IMR-90 (cell line): ENCODE measurements at regions not wholly inside any gene's neighbourhood (a gene's known extent, or its start where the extent isn't known, plus 50 kb on each side); places are given as distances from the start of the nearest gene placed in this dataset.

Experiments
- ATAC-seq: fragments of 200-7000 bp; cut with Tn5 transposase; 2 replicates; pipeline ENCODE4 v1.9.1; 2020; ENCODE audit warnings: low read depth, mild to moderate bottlenecking, moderate library complexity
- BruUV-seq: library from RNA; stranded (reverse); fragments of 400-500 nt; replicated peaks from 2 replicates; lab custom pipeline; 2021; lab: Mats Ljungman, UMichigan
- CTCF ChIA-PET: fragments of 300-600 bp; formaldehyde crosslinking; extraction: SDS; loops from one replicate; lab custom pipeline; 2021; ENCODE audit warnings: antibody characterized with exemption; lab: Yijun Ruan, JAX
- POLR2A ChIA-PET: fragments of 300-600 bp; sonication (Branson Sonifier 250); formaldehyde crosslinking; loops from one replicate; lab custom pipeline; 2022; ENCODE audit warnings: antibody characterized with exemption; ENCODE audit not compliant: unreplicated experiment; lab: Charles Lee
- DNase-seq: peaks from one replicate; pipeline ENCODE4 v3.0.0; 2013
- H2AFZ ChIP-seq: replicated peaks from 2 replicates; pipeline ENCODE3; 2013; ENCODE audit warnings: low read length, mild to moderate bottlenecking; ENCODE audit not compliant: poor library complexity
- H2AK5ac ChIP-seq: 2 replicates; pipeline ENCODE4 v1.6.1; 2013; ENCODE audit warnings: low read depth, low read length, inconsistent platforms
- H2AK9ac ChIP-seq: replicated peaks from 2 replicates; pipeline ENCODE3; 2013; ENCODE audit warnings: mild to moderate bottlenecking, low read depth, low read length, moderate library complexity; ENCODE audit not compliant: poor library complexity
- H2BK120ac ChIP-seq: 2 replicates; pipeline ENCODE4 v1.6.1; 2013; ENCODE audit warnings: low read depth, low read length, inconsistent platforms
- H2BK15ac ChIP-seq: 3 replicates; pipeline ENCODE4 v1.6.1; 2013; ENCODE audit warnings: low read depth, low read length, inconsistent platforms
- H2BK20ac ChIP-seq: 2 replicates; pipeline ENCODE4 v1.6.1; 2013; ENCODE audit warnings: low read depth, mild to moderate bottlenecking, inconsistent platforms, low read length, moderate library complexity
- H2BK5ac ChIP-seq: 2 replicates; pipeline ENCODE4 v1.6.1; 2013; ENCODE audit warnings: mild to moderate bottlenecking, low read depth, low read length, inconsistent platforms; ENCODE audit not compliant: poor library complexity, severe bottlenecking
- H3K14ac ChIP-seq: replicated peaks from 2 replicates; pipeline ENCODE4 v1.6.1; 2013; ENCODE audit warnings: low read depth, low read length, inconsistent platforms
- H3K18ac ChIP-seq: 2 replicates; pipeline ENCODE4 v1.6.1; 2013; ENCODE audit warnings: low read depth, low read length, control low read depth
- H3K23ac ChIP-seq: 2 replicates; pipeline ENCODE4 v1.6.1; 2013; ENCODE audit warnings: low read depth, low read length, inconsistent platforms
- H3K27ac ChIP-seq: 2 replicates; pipeline ENCODE4 v1.5.1; 2013; ENCODE audit warnings: mild to moderate bottlenecking, control low read depth, low read length; ENCODE audit not compliant: insufficient read depth
- H3K27me3 ChIP-seq: 2 replicates; pipeline ENCODE4 v1.6.1; 2013; ENCODE audit warnings: low read length; ENCODE audit not compliant: control insufficient read depth, insufficient read depth
- H3K36me3 ChIP-seq: 2 replicates; pipeline ENCODE4 v1.6.1; 2013; ENCODE audit warnings: low read length, mixed read lengths; ENCODE audit not compliant: control insufficient read depth, insufficient read depth
- H3K4ac ChIP-seq: 2 replicates; pipeline ENCODE4 v1.6.1; 2013; ENCODE audit warnings: low read depth, low read length, inconsistent platforms
- H3K4me1 ChIP-seq: 2 replicates; pipeline ENCODE4 v1.6.1; 2013; ENCODE audit warnings: low read length, mixed read lengths; ENCODE audit not compliant: control insufficient read depth, insufficient read depth
- H3K4me2 ChIP-seq: 2 replicates; pipeline ENCODE4 v1.6.1; 2013; ENCODE audit warnings: low read depth, mild to moderate bottlenecking, control low read depth, low read length, moderate library complexity
- H3K4me3 ChIP-seq: 2 replicates; pipeline ENCODE4 v1.5.1; 2013; ENCODE audit warnings: low read depth, mild to moderate bottlenecking, control low read depth, low read length, moderate library complexity; ENCODE audit not compliant: insufficient read depth
- H3K56ac ChIP-seq: 2 replicates; pipeline ENCODE4 v1.6.1; 2013; ENCODE audit warnings: low read length, inconsistent platforms; ENCODE audit not compliant: insufficient read depth; ENCODE audit errors: extremely low read depth
- H3K79me1 ChIP-seq, 2 experiments: 2 replicates each; pipeline ENCODE4 v1.6.1; 2013; ENCODE audit warnings: low read length in 2 of 2, inconsistent platforms in 1 of 2, low read depth in 1 of 2
- H3K9ac ChIP-seq: 2 replicates; pipeline ENCODE4 v1.6.1; 2013; ENCODE audit warnings: low read depth, low read length, control low read depth
- H3K9me1 ChIP-seq: 2 replicates; pipeline ENCODE4 v1.6.1; 2013; ENCODE audit warnings: low read length, inconsistent platforms; ENCODE audit not compliant: insufficient read depth
- H3K9me3 ChIP-seq: 2 replicates; pipeline ENCODE4 v1.6.1; 2013; ENCODE audit warnings: low read length; ENCODE audit not compliant: control insufficient read depth, insufficient read depth
- H4K20me1 ChIP-seq: 2 replicates; pipeline ENCODE4 v1.6.1; 2013; ENCODE audit warnings: low read length, inconsistent platforms; ENCODE audit not compliant: insufficient read depth
- H4K5ac ChIP-seq: 2 replicates; pipeline ENCODE4 v1.6.1; 2013; ENCODE audit warnings: mild to moderate bottlenecking, low read depth, low read length, control low read depth
- H4K8ac ChIP-seq, 2 experiments: 2 replicates each; pipeline ENCODE4 v1.6.1; 2013; ENCODE audit warnings: low read depth in 2 of 2, low read length in 2 of 2, control low read depth in 1 of 2, inconsistent platforms in 1 of 2
- H4K91ac ChIP-seq: 2 replicates; pipeline ENCODE4 v1.6.1; 2013; ENCODE audit warnings: low read depth, low read length, inconsistent platforms; ENCODE audit not compliant: insufficient read depth
- BHLHE40 ChIP-seq: fragments of 150-350 bp; IDR thresholded peaks from 2 replicates; pipeline ENCODE4 v1.6.1; 2016; ENCODE audit warnings: mild to moderate bottlenecking, low read depth, low read length
- CEBPB ChIP-seq: IDR thresholded peaks from 2 replicates; pipeline ENCODE4 v1.6.1; 2012; ENCODE audit warnings: low read depth, low read length, improper control_type of control experiment
- CHD1 ChIP-seq: IDR thresholded peaks from 2 replicates; pipeline ENCODE4 v1.6.1; 2012; ENCODE audit warnings: low read depth, low read length, improper control_type of control experiment
- CTCF ChIP-seq: conservative IDR thresholded peaks from 2 replicates; pipeline ENCODE4 v1.5.1; 2012; ENCODE audit warnings: mild to moderate bottlenecking, low read depth, low read length, improper control_type of control experiment
- ELK1 ChIP-seq: fragments of 150-350 bp; IDR thresholded peaks from 2 replicates; pipeline ENCODE4 v1.6.1; 2016; ENCODE audit warnings: low read depth, mild to moderate bottlenecking, low read length, moderate library complexity, borderline replicate concordance
- FOS ChIP-seq: fragments of 150-350 bp; IDR thresholded peaks from 2 replicates; pipeline ENCODE4 v1.6.1; 2016; ENCODE audit warnings: low read depth, low read length
- MAFK ChIP-seq: IDR thresholded peaks from 2 replicates; pipeline ENCODE4 v1.6.1; 2012; ENCODE audit warnings: low read depth, low read length, improper control_type of control experiment
- MAZ ChIP-seq: IDR thresholded peaks from 2 replicates; pipeline ENCODE4 v1.6.1; 2012; ENCODE audit warnings: low read depth, mild to moderate bottlenecking, low read length, improper control_type of control experiment, moderate library complexity, borderline replicate concordance
- MXI1 ChIP-seq: IDR thresholded peaks from 2 replicates; pipeline ENCODE4 v1.6.1; 2012; ENCODE audit warnings: low read depth, mild to moderate bottlenecking, low read length, moderate library complexity, borderline replicate concordance
- NFE2L2 ChIP-seq: fragments of 150-350 bp; IDR thresholded peaks from 2 replicates; pipeline ENCODE4 v1.6.1; 2016; ENCODE audit warnings: low read depth, mild to moderate bottlenecking, low read length
- POLR2A ChIP-seq: IDR thresholded peaks from 2 replicates; pipeline ENCODE4 v1.6.1; 2012; ENCODE audit warnings: mild to moderate bottlenecking, low read depth, low read length
- RAD21 ChIP-seq: IDR thresholded peaks from 2 replicates; pipeline ENCODE4 v1.6.1; 2012; ENCODE audit warnings: low read length, improper control_type of control experiment
- RCOR1 ChIP-seq: IDR thresholded peaks from 2 replicates; pipeline ENCODE4 v1.6.1; 2012; ENCODE audit warnings: mild to moderate bottlenecking, low read length, improper control_type of control experiment; ENCODE audit not compliant: insufficient replicate concordance
- RFX5 ChIP-seq: IDR thresholded peaks from 2 replicates; pipeline ENCODE4 v1.8.0; 2012; ENCODE audit warnings: low read depth, mild to moderate bottlenecking, low read length, moderate library complexity
- SMC3 ChIP-seq: fragments of 150-350 bp; IDR thresholded peaks from 2 replicates; pipeline ENCODE4 v1.6.1; 2016; ENCODE audit warnings: low read depth, mild to moderate bottlenecking, antibody characterized with exemption, low read length, moderate library complexity
- USF2 ChIP-seq: fragments of 150-350 bp; IDR thresholded peaks from 2 replicates; pipeline ENCODE4 v1.6.1; 2017; ENCODE audit warnings: mild to moderate bottlenecking, antibody characterized with exemption, low read length, low read depth
- WGBS, 2 experiments: methylation state at CpG; one replicate each; pipeline versions ENCODE4 v1.1.5 to v1.1.7; 2013; ENCODE audit warnings: missing lambda C conversion rate in 2 of 2; ENCODE audit not compliant: insufficient read length in 1 of 2; ENCODE audit errors: extremely low coverage in 2 of 2; 5-methylcytosine and 5-hydroxymethylcytosine counted together
- dilution Hi-C: fragments of 300-500 bp; cut with HindIII; formaldehyde crosslinking; loops from one replicate; pipeline ENCODE4 v1.14.3; 2018; ENCODE audit warnings: low sequenced_read_pairs; ENCODE audit not compliant: unreplicated experiment
- in situ Hi-C: fragments of 300-500 bp; cut with MboI; formaldehyde crosslinking; loops from 3 replicates; pipeline ENCODE4 v1.14.3; 2019; ENCODE audit warnings: low sequenced_read_pairs, inconsistent platforms, mixed read lengths
- intact Hi-C: fragments of 100-400 bp; cut with micrococcal nuclease; formaldehyde crosslinking; loops from 2 replicates; pipeline ENCODE4 v1.10.0; 2022

GRCh38 chr6:109893606-109894005, 84.5 kb upstream of the GPR6 start:
- Histone ChIP-seq H2AFZ (no peak overlapping the region), H2BK120ac (no peak overlapping the region), H3K79me1 (no peaks in the 10 kb centered on the region), H3K9me1 (no peaks in the 10 kb centered on the region), H3K4me1 (no peaks in the 10 kb centered on the region), H3K27me3 (no peaks in the 10 kb centered on the region; the same call in 1 of the 2 replicates), H3K36me3 (no peaks in the 10 kb centered on the region), H2BK20ac (no peak overlapping the region), H3K9ac (no peak overlapping the region), H3K4ac (no peak overlapping the region), H4K20me1 (no peaks in the 10 kb centered on the region), H3K9me3 (peaks cover 2% of the 10 kb centered on the region; the same call in 1 of the 2 replicates), H3K4me3 (no peak overlapping the region), H2BK15ac (no peak overlapping the region), H4K91ac (no peak overlapping the region), H2AK9ac (no peak overlapping the region), H2AK5ac (no peak overlapping the region), H3K56ac (no peak overlapping the region), H3K23ac (no peak overlapping the region), H4K5ac (no peak overlapping the region), H3K14ac (no peak overlapping the region), H2BK5ac (no peak overlapping the region), H3K18ac (no peak overlapping the region), H3K4me2 (no peak overlapping the region), H3K27ac (no peak overlapping the region), H4K8ac (no peak overlapping the region)
- no peak for TF ChIP-seq BHLHE40
- TF ChIP-seq FOS: no peak
- TF ChIP-seq MAZ: no peak
- TF ChIP-seq RAD21: no peak
- no peak for TF ChIP-seq ELK1
- TF ChIP-seq MAFK: no peak
- TF ChIP-seq RCOR1: no peak
- TF ChIP-seq POLR2A: no peak
- no peak for TF ChIP-seq NFE2L2
- TF ChIP-seq CTCF: no peak
- TF ChIP-seq RFX5: no peak
- no peak for TF ChIP-seq CEBPB
- no peak for TF ChIP-seq USF2
- TF ChIP-seq MXI1: no peak
- no peak for TF ChIP-seq CHD1
- TF ChIP-seq SMC3: no peak
- WGBS, 2 experiments: 93% methylated on average over 2 of the region's 4 CpGs; no CpG with 5 or more reads in 1 of the 2 experiments
- no TSS peak for BruUV-seq
- ATAC-seq (no peak), DNase-seq (no peak)
- CTCF ChIA-PET: no interaction called here
- in situ Hi-C loops (no loop called here), dilution Hi-C loops (no loop called here), intact Hi-C loops (no loop called here)
- POLR2A ChIA-PET: no interaction called here
